ENCODE measurements at regions not wholly inside any gene's neighbourhood (a gene's known extent, or its start where the extent isn't known, plus 50 kb on each side); places are given as distances from the start of the nearest gene placed in this dataset.

- H3K4me3 Mint-ChIP-seq (ENCODE audit: unreplicated experiment), result no peak overlapping the region
- peaks cover 1% of the 10 kb centered on the region for H3K27me3 Mint-ChIP-seq (ENCODE audit: unreplicated experiment)
- no peaks in the 10 kb centered on the region for H3K4me1 Mint-ChIP-seq (ENCODE audit: unreplicated experiment)
- no peak for TF ChIP-seq CTCF (IDR thresholded peaks at IDR 0.05; ENCODE audit: unreplicated experiment)
- H3K9me3 Mint-ChIP-seq (ENCODE audit: unreplicated experiment), result no peaks in the 10 kb centered on the region
- H3K27ac Mint-ChIP-seq (ENCODE audit: unreplicated experiment), result no peak overlapping the region
- no peak for DNase-seq (ENCODE audit: low spot score)
- no peaks in the 10 kb centered on the region for H3K36me3 Mint-ChIP-seq (ENCODE audit: low read depth, unreplicated experiment)
Measured at GRCh38 chr17:13113821-13114525, 96.1 kb upstream of the ELAC2 start.

GRCh38 chr17:13107676-13108235 lies 89.9 kb upstream of the ELAC2 start:
- no peak for TF ChIP-seq CTCF (IDR thresholded peaks at IDR 0.05; ENCODE audit: unreplicated experiment)
- H3K27me3 Mint-ChIP-seq (ENCODE audit: unreplicated experiment), result no peaks in the 10 kb centered on the region
- no peak overlapping the region for H3K27ac Mint-ChIP-seq (ENCODE audit: unreplicated experiment)
- DNase-seq (ENCODE audit: low spot score), result no peak
- no peak overlapping the region for H3K4me3 Mint-ChIP-seq (ENCODE audit: unreplicated experiment)
- peaks cover under 1% of the 10 kb centered on the region for H3K36me3 Mint-ChIP-seq (ENCODE audit: low read depth, unreplicated experiment)
- H3K4me1 Mint-ChIP-seq (ENCODE audit: unreplicated experiment), result no peaks in the 10 kb centered on the region
- no peaks in the 10 kb centered on the region for H3K9me3 Mint-ChIP-seq (ENCODE audit: unreplicated experiment)

- Mint-ChIP-seq H3K36me3 (ENCODE audit: low read depth, unreplicated experiment) (peaks cover 4% of the 10 kb centered on the region), H3K27me3 (ENCODE audit: unreplicated experiment) (no peaks in the 10 kb centered on the region), H3K27ac (ENCODE audit: unreplicated experiment) (no peak overlapping the region), H3K4me1 (ENCODE audit: unreplicated experiment) (no peaks in the 10 kb centered on the region), H3K9me3 (ENCODE audit: unreplicated experiment) (no peaks in the 10 kb centered on the region), H3K4me3 (ENCODE audit: unreplicated experiment) (no peak overlapping the region)
- DNase-seq (ENCODE audit: low spot score), result no peak
- no peak for TF ChIP-seq CTCF (IDR thresholded peaks at IDR 0.05; ENCODE audit: unreplicated experiment)
Measured at GRCh38 chr17:13106171-13106570, 88.3 kb upstream of the ELAC2 start.

- H3K27me3 Mint-ChIP-seq (ENCODE audit: unreplicated experiment), result peaks cover 1% of the 10 kb centered on the region
- H3K4me1 Mint-ChIP-seq (ENCODE audit: unreplicated experiment), result no peaks in the 10 kb centered on the region
- no peak for DNase-seq (ENCODE audit: low spot score)
- no peaks in the 10 kb centered on the region for H3K9me3 Mint-ChIP-seq (ENCODE audit: unreplicated experiment)
- TF ChIP-seq CTCF (IDR thresholded peaks at IDR 0.05; ENCODE audit: unreplicated experiment), result no peak
- H3K4me3 Mint-ChIP-seq (ENCODE audit: unreplicated experiment), result no peak overlapping the region
- H3K36me3 Mint-ChIP-seq (ENCODE audit: low read depth, unreplicated experiment), result peaks cover 4% of the 10 kb centered on the region
- no peak overlapping the region for H3K27ac Mint-ChIP-seq (ENCODE audit: unreplicated experiment)
Measured at GRCh38 chr17:13104576-13104975, 86.7 kb upstream of the ELAC2 start.

- no peak overlapping the region for H3K4me3 Mint-ChIP-seq (ENCODE audit: unreplicated experiment)
- no peak for TF ChIP-seq CTCF (IDR thresholded peaks at IDR 0.05; ENCODE audit: unreplicated experiment)
- H3K9me3 Mint-ChIP-seq (ENCODE audit: unreplicated experiment), result no peaks in the 10 kb centered on the region
- H3K4me1 Mint-ChIP-seq (ENCODE audit: unreplicated experiment), result peaks cover 4% of the 10 kb centered on the region
- H3K36me3 Mint-ChIP-seq (ENCODE audit: low read depth, unreplicated experiment), result peaks cover 4% of the 10 kb centered on the region
- DNase-seq (ENCODE audit: low spot score), result no peak
- peaks cover 1% of the 10 kb centered on the region for H3K27me3 Mint-ChIP-seq (ENCODE audit: unreplicated experiment)
- H3K27ac Mint-ChIP-seq (ENCODE audit: unreplicated experiment), result no peak overlapping the region
Measured at GRCh38 chr17:13102477-13102876, 84.7 kb upstream of the ELAC2 start.
